ENCODE measurements at regions not wholly inside any gene's neighbourhood (a gene's known extent, or its start where the extent isn't known, plus 50 kb on each side); places are given as distances from the start of the nearest gene placed in this dataset.

- ATAC-seq (ENCODE audit: insufficient read depth, low FRiP score) (no peak), DNase-seq (no peak)
- Histone ChIP-seq H3K27me3 (ENCODE audit: control insufficient read depth in 3 of 3, insufficient read depth in 3 of 3, low read length in 2 of 3) (no peaks in the 10 kb centered on the region), H3K27ac (ENCODE audit: low read depth in 1 of 2, low read length in 1 of 2) (no peak overlapping the region), H3K4me3 (no peak overlapping the region), H3K9me3 (ENCODE audit: control insufficient read depth in 4 of 4, insufficient read depth in 3 of 4, low read length in 3 of 4) (no peaks in the 10 kb centered on the region), H3K9ac (ENCODE audit: insufficient read depth in 1 of 2, low read length in 2 of 2) (no peak overlapping the region), H3K36me3 (ENCODE audit: control insufficient read depth in 4 of 4, insufficient read depth in 4 of 4, low read length in 4 of 4) (no peaks in the 10 kb centered on the region), H3K4me1 (ENCODE audit: control insufficient read depth in 5 of 5, insufficient read depth in 5 of 5, low read length in 5 of 5) (no peaks in the 10 kb centered on the region)
- TF ChIP-seq CTCF (IDR thresholded peaks at IDR 0.05; ENCODE audit: control extremely low read depth, extremely low read depth): no peak
- WGBS, 2 donors: 82 to 87% methylated on average over 6 of the region's 6 CpGs
These were observed 417.6 kb downstream of the GALC start for GRCh38 chr14:87575378-87575777.

- ATAC-seq (ENCODE audit: insufficient read depth, low FRiP score) (no peak), DNase-seq (no peak)
- no peaks in the 10 kb centered on the region for H3K27me3 ChIP-seq (ENCODE audit: control insufficient read depth in 3 of 3, insufficient read depth in 3 of 3, low read length in 2 of 3)
- TF ChIP-seq CTCF (IDR thresholded peaks at IDR 0.05; ENCODE audit: control extremely low read depth, extremely low read depth): no peak
- no peaks in the 10 kb centered on the region for H3K9me3 ChIP-seq (ENCODE audit: control insufficient read depth in 4 of 4, insufficient read depth in 3 of 4, low read length in 3 of 4)
- H3K27ac ChIP-seq (ENCODE audit: low read depth in 1 of 2, low read length in 1 of 2): no peak overlapping the region
- no peak overlapping the region for H3K4me3 ChIP-seq
- no peaks in the 10 kb centered on the region for H3K36me3 ChIP-seq (ENCODE audit: control insufficient read depth in 4 of 4, insufficient read depth in 4 of 4, low read length in 4 of 4)
- H3K9ac ChIP-seq (ENCODE audit: insufficient read depth in 1 of 2, low read length in 2 of 2): no peak overlapping the region
- WGBS, 2 donors: 68 to 77% methylated on average over 2 of the region's 2 CpGs
- H3K4me1 ChIP-seq (ENCODE audit: control insufficient read depth in 5 of 5, insufficient read depth in 5 of 5, low read length in 5 of 5): no peaks in the 10 kb centered on the region
These were observed 419.4 kb downstream of the GALC start for GRCh38 chr14:87573591-87573990.

- Histone ChIP-seq H3K36me3 (ENCODE audit: control insufficient read depth in 4 of 4, insufficient read depth in 4 of 4, low read length in 4 of 4) (no peaks in the 10 kb centered on the region), H3K27me3 (ENCODE audit: control insufficient read depth in 3 of 3, insufficient read depth in 3 of 3, low read length in 2 of 3) (no peaks in the 10 kb centered on the region), H3K9ac (ENCODE audit: insufficient read depth in 1 of 2, low read length in 2 of 2) (no peak overlapping the region), H3K9me3 (ENCODE audit: control insufficient read depth in 4 of 4, insufficient read depth in 3 of 4, low read length in 3 of 4) (peaks cover 0 to 5% (median 0%) of the 10 kb centered on the region in 4 donors), H3K4me1 (ENCODE audit: control insufficient read depth in 5 of 5, insufficient read depth in 5 of 5, low read length in 5 of 5) (peaks cover 0 to 8% (median 0%) of the 10 kb centered on the region in 5 donors), H3K27ac (ENCODE audit: low read depth in 1 of 2, low read length in 1 of 2) (no peak overlapping the region), H3K4me3 (no peak overlapping the region)
- TF ChIP-seq CTCF (IDR thresholded peaks at IDR 0.05; ENCODE audit: control extremely low read depth, extremely low read depth): no peak
- peak in 2 of 3 donors; percentile 10 to 27 for DNase-seq
- whole genome bisulfite sequencing, 2 donors: 61 to 67% methylated on average over 4 of the region's 4 CpGs
- ATAC-seq (ENCODE audit: insufficient read depth, low FRiP score): no peak
These were observed 425.2 kb downstream of the GALC start for GRCh38 chr14:87567618-87568295.

DNA sequence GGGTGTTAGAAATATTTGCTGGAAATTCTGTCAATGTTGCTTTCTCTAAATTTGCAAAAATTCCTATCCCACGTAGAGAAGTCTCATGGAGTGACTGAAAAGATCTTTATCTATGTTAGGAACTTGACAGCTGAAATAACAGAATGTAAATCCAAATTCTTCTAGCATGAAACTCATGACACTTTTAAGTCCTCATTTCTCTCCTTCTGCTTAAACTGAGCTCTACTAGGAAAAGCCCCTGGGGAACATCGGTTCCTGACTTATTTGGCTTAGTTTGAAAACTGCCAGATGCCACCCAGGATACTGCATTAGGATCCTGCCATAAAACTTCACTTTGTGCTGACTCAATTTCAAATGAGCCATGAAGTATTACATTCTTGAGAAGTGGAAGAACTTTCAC is 426.0 kb downstream of the GALC start:
- TF ChIP-seq CTCF (IDR thresholded peaks at IDR 0.05; ENCODE audit: control extremely low read depth, extremely low read depth): no peak
- H3K36me3 ChIP-seq (ENCODE audit: control insufficient read depth in 4 of 4, insufficient read depth in 4 of 4, low read length in 4 of 4): no peaks in the 10 kb centered on the region
- DNase-seq (peak in 2 of 3 donors; percentile 1 to 9), ATAC-seq (ENCODE audit: insufficient read depth, low FRiP score) (no peak)
- H3K9me3 ChIP-seq (ENCODE audit: control insufficient read depth in 4 of 4, insufficient read depth in 3 of 4, low read length in 3 of 4): peaks cover 0 to 5% (median 0%) of the 10 kb centered on the region in 4 donors
- WGBS, 2 donors: 17 to 33% methylated on average over 2 of the region's 2 CpGs
- H3K4me1 ChIP-seq (ENCODE audit: control insufficient read depth in 5 of 5, insufficient read depth in 5 of 5, low read length in 5 of 5): peaks cover 0 to 8% (median 0%) of the 10 kb centered on the region in 5 donors
- no peak overlapping the region for H3K27ac ChIP-seq (ENCODE audit: low read depth in 1 of 2, low read length in 1 of 2)
- no peaks in the 10 kb centered on the region for H3K27me3 ChIP-seq (ENCODE audit: control insufficient read depth in 3 of 3, insufficient read depth in 3 of 3, low read length in 2 of 3)
- H3K9ac ChIP-seq (ENCODE audit: insufficient read depth in 1 of 2, low read length in 2 of 2): no peak overlapping the region
- H3K4me3 ChIP-seq: no peak overlapping the region
